ENCODE measurements at regions not wholly inside any gene's neighbourhood (a gene's known extent, or its start where the extent isn't known, plus 50 kb on each side); places are given as distances from the start of the nearest gene placed in this dataset.
A peak's percentile ranks its signal among the peaks of the same experiment; 100 is the strongest.

DNA sequence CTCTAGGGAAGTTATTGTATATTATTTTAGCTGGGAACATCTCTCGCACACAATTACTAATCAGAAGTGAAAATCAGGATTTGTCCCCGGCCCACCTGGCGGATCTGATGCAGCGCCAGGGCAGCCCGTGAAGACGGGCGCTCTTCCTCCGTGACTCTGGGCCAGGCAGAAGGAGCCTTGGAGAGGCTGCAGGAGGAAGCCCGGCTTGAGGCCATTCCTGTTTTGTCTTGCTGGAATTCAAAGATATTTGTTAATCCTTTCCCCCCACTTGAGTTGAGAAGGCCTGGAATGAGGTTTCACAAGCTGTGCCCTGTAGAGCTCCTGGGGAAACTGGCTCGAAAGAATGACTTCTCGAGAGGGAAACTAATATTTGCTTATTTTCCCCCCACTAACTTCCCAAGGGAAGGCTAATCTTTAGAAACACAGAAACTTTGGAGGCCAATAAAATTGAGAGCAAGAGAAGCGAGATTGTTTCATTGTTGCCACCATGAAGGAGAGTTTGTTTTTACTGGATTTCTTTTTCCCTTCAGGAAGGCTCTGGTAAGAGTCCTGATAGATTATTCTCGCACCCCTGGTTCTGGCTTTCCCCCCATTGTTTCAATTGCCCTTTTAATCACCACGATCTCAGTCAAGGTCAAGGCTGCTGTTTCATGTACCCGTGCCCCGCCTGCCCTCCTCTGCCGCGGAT, 92.8 kb upstream of the SEPTIN5 start:
- no peak for DNase-seq (ENCODE audit: low read depth)

- no peak for DNase-seq (ENCODE audit: low read depth)
Measured at GRCh38 chr22:19622061-19622441, 92.3 kb upstream of the SEPTIN5 start.

- no peak for DNase-seq (ENCODE audit: low read depth)
Measured at GRCh38 chr22:19625331-19626041, 88.8 kb upstream of the SEPTIN5 start.

DNA sequence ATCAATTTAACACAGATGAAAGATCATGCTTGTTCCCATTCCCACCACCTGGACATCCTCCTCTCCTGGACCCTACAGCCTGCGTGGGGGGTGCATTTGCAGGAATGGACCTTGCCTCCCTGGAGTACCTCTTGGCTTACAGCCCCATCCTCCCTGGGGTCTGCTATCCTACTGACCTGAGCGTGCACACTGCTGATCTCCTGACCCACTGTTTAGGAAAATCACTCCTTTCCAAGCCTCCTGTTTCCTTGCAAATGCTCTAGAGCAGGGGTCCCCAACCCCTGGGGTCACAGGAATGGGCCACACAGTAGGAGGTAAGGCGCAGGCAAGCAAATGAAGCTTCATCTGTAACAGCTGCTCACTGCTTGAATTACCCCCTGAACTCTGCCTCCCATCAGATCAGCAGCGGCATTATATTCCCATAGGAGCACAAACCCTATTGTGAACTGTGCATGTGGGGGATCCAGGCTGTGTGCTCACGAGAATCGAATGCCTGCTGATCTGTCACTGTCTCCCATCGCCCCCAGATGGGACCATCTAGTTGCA, 88.2 kb upstream of the SEPTIN5 start:
- no peak for DNase-seq (ENCODE audit: low read depth)

- DNase-seq (ENCODE audit: low read depth) = no peak
Measured at GRCh38 chr22:19626666-19627065, 87.6 kb upstream of the SEPTIN5 start.

DNA sequence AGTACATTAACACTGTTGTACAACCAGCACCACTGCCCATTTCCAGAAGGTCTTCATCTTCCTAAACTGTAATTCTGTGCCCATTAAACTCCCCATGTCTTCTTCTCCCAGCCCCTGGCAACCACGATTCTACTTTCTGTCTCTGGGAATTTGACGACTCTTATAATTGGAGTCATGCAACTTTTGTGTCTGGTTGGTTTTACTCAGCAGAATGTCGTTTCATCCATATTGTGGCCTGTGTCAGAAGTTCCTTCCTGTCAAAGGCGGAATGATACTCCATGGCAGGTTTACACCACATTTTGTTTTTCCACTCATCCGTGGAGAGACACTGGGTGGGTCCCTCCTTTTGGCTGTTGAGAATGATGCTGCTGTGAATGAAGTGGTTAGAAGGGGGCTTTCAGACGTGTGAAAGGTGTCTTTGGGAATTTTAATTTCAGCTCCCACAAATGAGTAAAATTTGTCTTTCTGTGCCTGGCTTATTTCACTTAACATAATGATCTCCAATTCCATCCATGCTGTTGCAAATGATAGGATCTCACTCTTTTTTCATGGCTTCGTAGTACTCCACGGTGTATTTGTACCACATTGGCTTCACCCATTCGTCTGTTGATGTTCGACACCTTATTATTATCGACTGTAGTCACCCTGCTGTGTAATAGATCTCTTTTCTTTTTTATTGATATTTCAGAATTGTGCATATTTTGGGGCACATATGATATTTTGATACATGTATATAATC, 86.1 kb upstream of the SEPTIN5 start:
- DNase-seq (ENCODE audit: low read depth) = no peak

GRCh38 chr22:19629331-19629719, 85.0 kb upstream of the SEPTIN5 start:
- DNase-seq (ENCODE audit: low read depth) = no peak

DNA sequence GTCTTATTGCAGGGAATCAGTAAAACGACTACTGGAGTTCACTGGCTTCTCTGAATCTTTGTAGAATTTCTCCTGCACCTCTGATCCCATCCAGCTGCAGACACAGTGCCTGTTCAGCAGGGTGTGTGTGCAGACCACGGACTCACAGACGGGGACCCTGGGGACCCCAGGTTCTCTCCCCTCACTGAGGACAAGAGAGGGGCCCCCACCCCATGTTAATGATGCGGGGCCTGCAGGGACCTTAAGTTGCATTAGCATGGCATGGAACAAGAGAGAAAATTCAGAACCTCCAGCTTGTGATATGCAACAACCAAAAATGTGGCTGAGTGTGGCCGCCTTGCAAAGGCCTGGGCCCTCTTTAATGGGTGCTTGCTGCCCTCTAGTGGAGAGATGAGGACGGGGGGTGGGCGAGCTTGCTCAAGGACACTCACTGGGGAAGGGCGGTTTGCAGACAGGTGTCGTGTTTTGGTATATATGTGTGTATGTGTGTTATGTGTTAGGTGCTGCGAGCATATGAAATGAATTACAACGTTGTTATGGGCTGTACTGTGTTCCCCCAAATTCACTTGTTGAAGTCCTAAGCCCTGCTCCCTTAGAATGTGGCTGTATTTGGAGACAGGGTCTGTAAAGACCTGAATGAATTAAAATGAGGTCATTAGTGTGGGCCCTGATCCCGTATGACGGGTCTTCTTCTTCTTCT, 84.4 kb upstream of the SEPTIN5 start:
- peak; percentile 58 for DNase-seq (ENCODE audit: low read depth)

- DNase-seq (ENCODE audit: low read depth) = no peak
Measured at GRCh38 chr22:19630614-19631013, 83.7 kb upstream of the SEPTIN5 start.

DNA sequence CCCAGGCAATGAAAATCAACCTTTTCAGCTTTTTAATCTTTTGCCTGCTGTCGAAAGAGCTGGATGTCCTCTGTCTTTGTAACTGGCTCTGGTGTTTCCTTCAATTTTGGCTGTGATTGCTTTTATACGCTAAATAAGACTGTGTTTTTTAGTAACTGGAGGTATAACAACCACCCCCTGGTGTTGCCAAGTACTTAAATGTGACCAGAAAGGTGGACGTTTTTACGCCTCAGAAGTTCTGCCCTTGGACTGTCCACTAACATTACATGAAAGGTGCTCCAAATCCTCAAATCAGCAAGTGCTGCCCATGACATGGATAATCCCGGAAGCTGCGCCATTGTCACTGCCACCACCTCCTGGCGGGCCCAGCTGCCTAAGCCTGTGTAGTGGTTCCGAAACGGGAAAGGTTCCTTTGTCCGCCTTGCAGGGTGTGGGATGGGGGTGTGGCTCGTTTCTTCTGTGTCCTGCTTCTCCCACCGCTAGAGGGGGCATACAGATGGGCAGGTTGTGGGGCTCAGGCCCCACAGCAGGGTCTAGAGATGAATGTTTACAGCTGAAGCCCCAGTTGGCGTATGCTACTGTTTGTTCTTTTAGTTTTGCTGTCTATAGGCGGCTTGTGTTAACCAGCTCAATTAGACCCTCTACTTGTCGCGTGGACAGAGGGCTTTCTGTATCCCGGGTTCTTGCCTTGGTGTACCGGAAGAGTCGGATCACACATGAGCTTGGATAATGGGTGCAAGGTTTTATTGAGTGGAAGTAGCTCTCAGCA, 82.2 kb upstream of the SEPTIN5 start:
- DNase-seq (ENCODE audit: low read depth) = peak; percentile 50

DNA sequence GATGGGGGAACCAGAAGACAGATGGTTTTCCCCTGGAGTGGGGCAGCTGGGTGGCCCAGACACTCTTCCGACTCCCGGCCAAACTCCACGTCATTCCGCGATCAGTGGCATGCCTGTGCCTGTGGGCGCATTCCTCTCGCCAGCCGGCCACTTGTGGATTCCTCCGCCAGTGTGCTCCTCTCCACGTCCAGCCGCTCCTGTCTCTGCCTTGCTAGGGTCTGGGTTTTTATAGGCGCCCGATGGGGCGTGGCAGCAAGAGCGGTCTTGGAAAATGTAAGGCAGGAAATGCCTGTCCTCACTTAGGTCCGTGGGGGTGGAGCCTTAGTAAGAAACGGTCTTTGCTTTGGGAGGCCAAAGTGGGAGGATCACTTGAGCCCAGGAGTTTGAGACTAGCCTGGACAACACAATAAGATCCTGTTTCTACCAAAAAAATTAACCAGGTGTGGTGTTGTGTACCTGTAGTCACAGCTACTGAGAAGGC, 81.6 kb upstream of the SEPTIN5 start:
- peak; percentile 52 for DNase-seq (ENCODE audit: low read depth)

DNA sequence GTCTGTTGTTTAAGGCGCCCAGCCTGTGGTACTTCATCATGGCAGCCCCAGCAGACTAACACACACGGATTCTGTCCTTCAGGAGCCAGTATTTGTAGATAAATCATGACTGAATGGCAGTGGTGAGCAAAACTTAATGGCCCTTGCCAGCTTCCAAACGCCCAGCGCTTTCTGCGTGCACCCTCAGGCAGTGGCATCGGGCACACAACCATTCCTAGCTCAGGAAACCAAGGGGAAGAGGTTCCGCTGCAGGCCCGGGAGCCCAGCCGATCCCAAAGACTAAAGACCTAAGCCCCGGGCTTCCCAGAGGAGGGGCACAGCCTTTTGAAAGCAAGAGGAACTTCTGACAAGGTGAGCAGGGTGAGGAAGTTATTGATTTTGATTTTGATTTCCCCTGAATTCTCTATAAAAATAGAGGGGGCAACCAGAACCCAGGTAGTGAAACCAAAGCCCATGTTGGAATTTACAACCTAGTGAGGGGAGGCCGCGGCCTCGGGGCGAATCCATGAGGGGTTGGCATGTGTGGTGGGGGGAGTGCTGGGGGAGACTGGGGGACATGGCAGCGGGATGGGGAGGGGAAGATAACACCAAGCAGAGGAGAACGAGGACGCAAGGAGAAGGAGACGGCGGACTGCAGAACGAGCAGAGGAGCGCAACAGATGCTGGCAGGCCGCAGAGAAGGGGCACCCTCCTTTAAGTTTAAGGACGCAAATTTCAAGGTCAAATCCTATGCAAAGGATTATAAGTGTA, 79.9 kb upstream of the SEPTIN5 start:
- no peak for DNase-seq (ENCODE audit: low read depth)

GRCh38 chr22:19635644-19636043, 78.7 kb upstream of the SEPTIN5 start:
- DNase-seq (ENCODE audit: low read depth) = no peak

- no peak for DNase-seq (ENCODE audit: low read depth)
Measured at GRCh38 chr22:19636696-19637407, 77.5 kb upstream of the SEPTIN5 start.

DNA sequence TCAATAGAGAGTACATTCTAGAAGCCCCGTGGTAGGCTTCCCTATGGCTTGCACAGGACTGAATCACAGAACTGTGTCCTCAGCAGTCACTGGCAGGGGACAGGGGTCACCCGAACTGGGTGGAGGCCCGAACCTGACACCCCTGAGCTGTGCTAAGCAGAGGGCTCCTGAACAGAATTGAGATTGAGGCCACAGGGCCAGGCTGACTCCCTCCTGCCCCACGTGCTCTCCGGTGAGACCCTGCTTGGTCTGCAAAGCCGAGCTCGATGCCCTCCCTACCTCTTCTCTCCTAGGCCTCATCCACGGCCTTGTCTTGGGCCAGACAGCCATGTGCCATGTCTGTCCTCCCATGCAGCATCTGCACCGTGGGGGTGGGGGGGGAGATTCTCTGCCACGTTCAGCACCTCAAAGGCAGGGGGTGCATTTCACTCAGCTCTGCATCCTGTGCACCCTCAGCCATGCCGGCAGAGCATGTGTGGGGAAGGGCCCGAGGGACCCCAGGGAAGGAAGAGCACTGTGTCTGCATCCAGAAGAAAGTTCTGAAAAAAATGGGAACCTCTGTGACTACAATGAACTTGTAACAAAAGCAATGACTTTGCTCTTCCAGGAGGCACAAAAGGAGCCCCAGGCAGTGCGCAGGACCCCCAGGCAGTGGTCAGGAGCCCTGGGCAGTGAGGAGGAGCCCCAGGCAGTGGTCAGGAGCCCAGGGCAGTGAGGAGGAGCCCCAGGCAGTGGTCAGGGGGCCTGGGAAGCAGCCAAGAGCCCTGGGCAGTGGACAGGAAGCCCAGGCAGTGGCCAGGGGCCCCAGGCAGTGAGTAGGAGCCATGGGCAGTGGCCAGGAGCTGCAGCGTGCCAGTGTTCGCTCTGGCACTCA, 76.7 kb upstream of the SEPTIN5 start:
- no peak for DNase-seq (ENCODE audit: low read depth)

GRCh38 chr22:19638282-19639015, 75.9 kb upstream of the SEPTIN5 start:
- DNase-seq (ENCODE audit: low read depth) = no peak

DNA sequence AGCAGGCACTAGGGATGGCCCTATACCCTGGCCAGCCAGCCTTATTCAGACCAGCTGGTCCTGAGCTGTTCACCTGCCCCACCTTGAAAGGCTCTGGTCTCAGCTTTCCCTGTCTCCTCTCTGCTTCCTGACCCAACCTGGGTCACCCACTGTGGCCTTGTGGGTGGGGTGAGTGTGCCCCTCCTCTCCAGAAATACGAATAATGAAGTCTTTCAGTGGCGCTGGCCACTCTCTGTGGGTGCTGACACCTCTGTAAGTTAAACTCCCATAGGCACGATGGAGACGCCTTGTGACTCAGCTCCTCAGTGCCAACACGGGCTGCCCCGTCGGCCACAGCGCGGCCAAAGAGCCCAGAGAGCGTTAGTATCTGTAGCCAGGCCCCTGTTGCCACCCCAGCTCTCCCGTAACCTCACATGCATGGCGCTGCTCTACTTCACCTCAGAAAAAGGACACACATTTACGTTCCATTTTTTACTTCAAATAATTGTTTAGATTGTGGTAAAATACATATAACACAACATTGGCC, 74.6 kb upstream of the SEPTIN5 start:
- no peak for DNase-seq (ENCODE audit: low read depth)

DNA sequence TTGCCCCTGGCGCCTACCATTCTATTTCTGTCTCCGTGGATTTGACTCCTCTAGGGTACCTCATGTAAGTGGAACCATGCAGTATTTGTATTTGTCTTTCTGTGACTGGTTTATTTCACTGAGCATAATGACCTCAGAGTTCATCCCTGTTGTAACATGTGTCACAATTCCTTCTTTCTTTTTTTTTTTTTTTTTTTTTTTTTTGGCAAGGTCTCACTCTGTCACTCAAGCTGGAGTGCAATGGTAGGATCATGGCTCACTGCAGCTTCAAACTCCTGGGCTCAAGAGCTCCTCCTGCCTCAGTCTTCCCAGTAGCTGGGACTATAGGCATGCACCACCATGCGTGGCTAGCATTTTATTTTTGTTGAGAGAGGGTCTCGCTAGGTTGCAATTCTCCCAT, 74.0 kb upstream of the SEPTIN5 start:
- DNase-seq (ENCODE audit: low read depth) = no peak
